GM12878 (cell line): ENCODE measurements at regions not wholly inside any gene's neighbourhood (a gene's known extent, or its start where the extent isn't known, plus 50 kb on each side); places are given as distances from the start of the nearest gene placed in this dataset.

ENCODE experiments used
- CUX1 ChIP-seq: IDR thresholded peaks from 2 replicates; pipeline ENCODE4 v1.6.1; 2012; ENCODE audit warnings: improper control_type of control experiment, low read depth, low read length; ENCODE audit not compliant: insufficient replicate concordance
- EP300 ChIP-seq, 2 experiments: fragments of 150-350 bp in 1 of 2; IDR thresholded peaks; 2 replicates each; pipeline ENCODE4 v1.6.1; 2011 to 2012; ENCODE audit warnings: low read depth in 2 of 2, low read length in 2 of 2, borderline replicate concordance in 1 of 2, improper control_type of control experiment in 1 of 2, inconsistent platforms in 1 of 2; ENCODE audit not compliant: control insufficient read depth in 1 of 2
- JUND ChIP-seq: IDR thresholded peaks from 2 replicates; pipeline ENCODE4 v1.6.1; 2012; ENCODE audit warnings: low read depth, mild to moderate bottlenecking, low read length, improper control_type of control experiment, moderate library complexity
- NFYB ChIP-seq: IDR thresholded peaks from 2 replicates; pipeline ENCODE4 v1.6.1; 2011; ENCODE audit warnings: low read depth, mild to moderate bottlenecking, low read length, improper control_type of control experiment, moderate library complexity; ENCODE audit not compliant: insufficient read depth
- POLR2A ChIP-seq: IDR thresholded peaks from 2 replicates; pipeline ENCODE4 v1.6.1; 2011; ENCODE audit warnings: low read depth, mild to moderate bottlenecking, low read length
- POLR2AphosphoS5 ChIP-seq: IDR thresholded peaks from 2 replicates; pipeline ENCODE4 v1.6.1; 2011; ENCODE audit warnings: mild to moderate bottlenecking, low read length, inconsistent platforms
- REST ChIP-seq: IDR thresholded peaks from 2 replicates; pipeline ENCODE4 v1.6.1; 2012; ENCODE audit warnings: mild to moderate bottlenecking, low read depth, low read length
- SREBF2 ChIP-seq: IDR thresholded peaks from 2 replicates; pipeline ENCODE4 v1.6.1; 2012; ENCODE audit warnings: mild to moderate bottlenecking, low read length
- TF ChIP-seq, protein P1 (sequence below): fragments of 450-650 bp; formaldehyde crosslinking; IDR thresholded peaks from 2 replicates; pipeline ENCODE4 v1.4.0; 2022; ENCODE audit warnings: mild to moderate bottlenecking, moderate library complexity
- TF ChIP-seq, protein P2 (sequence below), 3 experiments: IDR thresholded peaks in 2 of 3; conservative IDR thresholded peaks in 1 of 3; 2 replicates each; pipeline ENCODE4 v1.5.1; 2011; ENCODE audit warnings: low read depth in 3 of 3, low read length in 3 of 3, mild to moderate bottlenecking in 3 of 3, control low read depth in 2 of 3, moderate library complexity in 2 of 3, inconsistent platforms in 1 of 3, mixed read lengths in 1 of 3; ENCODE audit not compliant: control insufficient read depth in 2 of 3, insufficient read depth in 1 of 3; ENCODE audit errors: extremely low read depth in 1 of 3
- TF ChIP-seq, protein P3 (sequence below): fragments of 450-650 bp; IDR thresholded peaks from 2 replicates; pipeline ENCODE4 v1.6.1; 2016; ENCODE audit warnings: mild to moderate bottlenecking, moderate library complexity, borderline replicate concordance

DNA sequence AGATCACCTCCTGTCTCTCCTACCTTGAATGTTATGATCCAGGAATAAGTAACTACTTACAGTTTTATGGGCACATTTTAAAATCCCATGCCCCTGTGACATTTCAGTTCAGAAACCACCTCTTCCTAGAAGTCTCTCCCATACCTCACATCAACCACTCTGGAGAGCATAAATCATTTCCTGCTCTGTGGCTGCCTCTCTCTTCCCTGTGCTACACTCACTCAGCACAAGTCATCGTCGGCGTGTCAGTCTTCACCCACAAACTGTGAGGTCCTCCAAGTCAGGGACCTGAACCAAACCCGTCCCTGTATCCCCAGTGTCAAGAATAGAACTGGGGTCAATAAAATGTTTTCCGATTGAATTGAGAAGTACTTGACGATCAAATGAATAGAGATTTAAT, 863.3 kb downstream of the BCL11B start:
- TF ChIP-seq EP300 (IDR thresholded peaks at IDR 0.05; ENCODE audit: borderline replicate concordance in 1 of 2, control insufficient read depth in 1 of 2, low read depth in 2 of 2, low read length in 2 of 2): no peak
- TF ChIP-seq JUND: no peak
- TF ChIP-seq POLR2A: no peak
- no peak for TF ChIP-seq SREBF2
- TF ChIP-seq CUX1: no peak
- TF ChIP-seq, protein P1, sequence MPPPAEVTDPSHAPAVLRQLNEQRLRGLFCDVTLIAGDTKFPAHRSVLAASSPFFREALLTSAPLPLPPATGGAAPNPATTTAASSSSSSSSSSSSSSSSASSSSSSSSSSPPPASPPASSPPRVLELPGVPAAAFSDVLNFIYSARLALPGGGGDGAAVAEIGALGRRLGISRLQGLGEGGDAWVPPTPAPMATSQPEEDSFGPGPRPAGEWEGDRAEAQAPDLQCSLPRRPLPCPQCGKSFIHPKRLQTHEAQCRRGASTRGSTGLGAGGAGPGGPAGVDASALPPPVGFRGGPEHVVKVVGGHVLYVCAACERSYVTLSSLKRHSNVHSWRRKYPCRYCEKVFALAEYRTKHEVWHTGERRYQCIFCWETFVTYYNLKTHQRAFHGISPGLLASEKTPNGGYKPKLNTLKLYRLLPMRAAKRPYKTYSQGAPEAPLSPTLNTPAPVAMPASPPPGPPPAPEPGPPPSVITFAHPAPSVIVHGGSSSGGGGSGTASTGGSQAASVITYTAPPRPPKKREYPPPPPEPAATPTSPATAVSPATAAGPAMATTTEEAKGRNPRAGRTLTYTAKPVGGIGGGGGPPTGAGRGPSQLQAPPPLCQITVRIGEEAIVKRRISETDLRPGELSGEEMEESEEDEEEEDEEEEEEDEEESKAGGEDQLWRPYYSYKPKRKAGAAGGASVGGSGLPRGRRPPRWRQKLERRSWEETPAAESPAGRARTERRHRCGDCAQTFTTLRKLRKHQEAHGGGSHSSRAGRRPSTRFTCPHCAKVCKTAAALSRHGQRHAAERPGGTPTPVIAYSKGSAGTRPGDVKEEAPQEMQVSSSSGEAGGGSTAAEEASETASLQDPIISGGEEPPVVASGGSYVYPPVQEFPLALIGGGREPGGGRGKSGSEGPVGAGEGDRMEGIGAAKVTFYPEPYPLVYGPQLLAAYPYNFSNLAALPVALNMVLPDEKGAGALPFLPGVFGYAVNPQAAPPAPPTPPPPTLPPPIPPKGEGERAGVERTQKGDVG (CRISPR knock-in tag): no peak
- TF ChIP-seq REST: no peak
- TF ChIP-seq, protein P2, sequence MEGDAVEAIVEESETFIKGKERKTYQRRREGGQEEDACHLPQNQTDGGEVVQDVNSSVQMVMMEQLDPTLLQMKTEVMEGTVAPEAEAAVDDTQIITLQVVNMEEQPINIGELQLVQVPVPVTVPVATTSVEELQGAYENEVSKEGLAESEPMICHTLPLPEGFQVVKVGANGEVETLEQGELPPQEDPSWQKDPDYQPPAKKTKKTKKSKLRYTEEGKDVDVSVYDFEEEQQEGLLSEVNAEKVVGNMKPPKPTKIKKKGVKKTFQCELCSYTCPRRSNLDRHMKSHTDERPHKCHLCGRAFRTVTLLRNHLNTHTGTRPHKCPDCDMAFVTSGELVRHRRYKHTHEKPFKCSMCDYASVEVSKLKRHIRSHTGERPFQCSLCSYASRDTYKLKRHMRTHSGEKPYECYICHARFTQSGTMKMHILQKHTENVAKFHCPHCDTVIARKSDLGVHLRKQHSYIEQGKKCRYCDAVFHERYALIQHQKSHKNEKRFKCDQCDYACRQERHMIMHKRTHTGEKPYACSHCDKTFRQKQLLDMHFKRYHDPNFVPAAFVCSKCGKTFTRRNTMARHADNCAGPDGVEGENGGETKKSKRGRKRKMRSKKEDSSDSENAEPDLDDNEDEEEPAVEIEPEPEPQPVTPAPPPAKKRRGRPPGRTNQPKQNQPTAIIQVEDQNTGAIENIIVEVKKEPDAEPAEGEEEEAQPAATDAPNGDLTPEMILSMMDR (IDR thresholded peaks at IDR 0.05 in 2 of 3, conservative IDR thresholded peaks at IDR 0.05 in 1 of 3; ENCODE audit: control insufficient read depth in 2 of 3, extremely low read depth in 1 of 3, insufficient read depth in 1 of 3, low read depth in 3 of 3, low read length in 3 of 3): no peak
- TF ChIP-seq NFYB: no peak
- TF ChIP-seq, protein P3, sequence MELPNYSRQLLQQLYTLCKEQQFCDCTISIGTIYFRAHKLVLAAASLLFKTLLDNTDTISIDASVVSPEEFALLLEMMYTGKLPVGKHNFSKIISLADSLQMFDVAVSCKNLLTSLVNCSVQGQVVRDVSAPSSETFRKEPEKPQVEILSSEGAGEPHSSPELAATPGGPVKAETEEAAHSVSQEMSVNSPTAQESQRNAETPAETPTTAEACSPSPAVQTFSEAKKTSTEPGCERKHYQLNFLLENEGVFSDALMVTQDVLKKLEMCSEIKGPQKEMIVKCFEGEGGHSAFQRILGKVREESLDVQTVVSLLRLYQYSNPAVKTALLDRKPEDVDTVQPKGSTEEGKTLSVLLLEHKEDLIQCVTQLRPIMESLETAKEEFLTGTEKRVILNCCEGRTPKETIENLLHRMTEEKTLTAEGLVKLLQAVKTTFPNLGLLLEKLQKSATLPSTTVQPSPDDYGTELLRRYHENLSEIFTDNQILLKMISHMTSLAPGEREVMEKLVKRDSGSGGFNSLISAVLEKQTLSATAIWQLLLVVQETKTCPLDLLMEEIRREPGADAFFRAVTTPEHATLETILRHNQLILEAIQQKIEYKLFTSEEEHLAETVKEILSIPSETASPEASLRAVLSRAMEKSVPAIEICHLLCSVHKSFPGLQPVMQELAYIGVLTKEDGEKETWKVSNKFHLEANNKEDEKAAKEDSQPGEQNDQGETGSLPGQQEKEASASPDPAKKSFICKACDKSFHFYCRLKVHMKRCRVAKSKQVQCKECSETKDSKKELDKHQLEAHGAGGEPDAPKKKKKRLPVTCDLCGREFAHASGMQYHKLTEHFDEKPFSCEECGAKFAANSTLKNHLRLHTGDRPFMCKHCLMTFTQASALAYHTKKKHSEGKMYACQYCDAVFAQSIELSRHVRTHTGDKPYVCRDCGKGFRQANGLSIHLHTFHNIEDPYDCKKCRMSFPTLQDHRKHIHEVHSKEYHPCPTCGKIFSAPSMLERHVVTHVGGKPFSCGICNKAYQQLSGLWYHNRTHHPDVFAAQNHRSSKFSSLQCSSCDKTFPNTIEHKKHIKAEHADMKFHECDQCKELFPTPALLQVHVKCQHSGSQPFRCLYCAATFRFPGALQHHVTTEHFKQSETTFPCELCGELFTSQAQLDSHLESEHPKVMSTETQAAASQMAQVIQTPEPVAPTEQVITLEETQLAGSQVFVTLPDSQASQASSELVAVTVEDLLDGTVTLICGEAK: no peak
- no peak for TF ChIP-seq POLR2AphosphoS5
